ENCODE measurements at regions not wholly inside any gene's neighbourhood (a gene's known extent, or its start where the extent isn't known, plus 50 kb on each side); places are given as distances from the start of the nearest gene placed in this dataset.

- H3K4me3 ChIP-seq (ENCODE audit: low read depth in 1 of 3, low read length in 3 of 3), result no peak overlapping the region
- no peak overlapping the region for H3K27ac ChIP-seq (ENCODE audit: low read depth in 1 of 2, low read length in 2 of 2)
- WGBS, result 61% methylated on average over 5 of the region's 5 CpGs
- H3K36me3 ChIP-seq (ENCODE audit: control insufficient read depth in 4 of 4, insufficient read depth in 3 of 4, low read depth in 1 of 4, low read length in 3 of 4), result no peaks in the 10 kb centered on the region
- peaks cover 0 to 5% (median 1%) of the 10 kb centered on the region in 4 donors for H3K27me3 ChIP-seq (ENCODE audit: control insufficient read depth in 4 of 4, insufficient read depth in 4 of 4, low read length in 3 of 4)
- TF ChIP-seq RAD21 (IDR thresholded peaks at IDR 0.05) (no peak), GABPA (IDR thresholded peaks at IDR 0.05 in 1 of 2, conservative IDR thresholded peaks at IDR 0.05 in 1 of 2) (no peak), SP1 (IDR thresholded peaks at IDR 0.05) (no peak), MAX (IDR thresholded peaks at IDR 0.05) (no peak), TAF1 (conservative IDR thresholded peaks at IDR 0.05) (no peak), NR2F2 (IDR thresholded peaks at IDR 0.05) (no peak), JUND (IDR thresholded peaks at IDR 0.05) (no peak), EGR1 (IDR thresholded peaks at IDR 0.05; ENCODE audit: low read depth in 2 of 2) (no peak), RXRA (IDR thresholded peaks at IDR 0.05) (no peak)
- H3K4me1 ChIP-seq (ENCODE audit: control insufficient read depth in 4 of 4, insufficient read depth in 4 of 4, low read length in 3 of 4), result no peaks in the 10 kb centered on the region
- no peak overlapping the region for H3K9ac ChIP-seq (ENCODE audit: low read depth in 1 of 2, low read length in 2 of 2)
- peaks cover 0 to 8% (median 4%) of the 10 kb centered on the region in 4 donors for H3K9me3 ChIP-seq (ENCODE audit: control insufficient read depth in 4 of 4, low read length in 3 of 4)
- DNase-seq (ENCODE audit: low spot score), result no peak
Measured at GRCh38 chr6:90658497-90658896, 71.6 kb upstream of the MAP3K7 start.

DNA sequence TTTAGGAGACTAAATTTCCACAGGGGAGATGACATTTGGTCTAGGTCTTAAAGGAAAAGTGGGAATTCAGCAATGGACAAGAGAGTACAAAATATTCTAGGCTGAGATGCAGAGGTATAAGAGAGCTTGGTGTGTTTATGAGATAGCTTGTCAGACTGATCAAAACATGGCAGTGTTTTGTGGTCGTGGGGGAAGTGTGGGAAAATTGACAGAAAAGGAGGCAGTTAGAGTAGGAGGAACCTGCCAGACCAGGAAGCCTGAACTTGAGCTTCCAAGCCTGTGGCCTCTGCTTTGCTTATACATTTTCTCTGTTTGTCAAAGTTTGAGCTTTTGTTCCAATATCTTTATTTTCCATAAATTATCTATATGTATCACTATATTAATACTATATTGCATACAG is 69.5 kb upstream of the MAP3K7 start:
- no peak for DNase-seq (ENCODE audit: low spot score)
- Histone ChIP-seq H3K36me3 (ENCODE audit: control insufficient read depth in 4 of 4, insufficient read depth in 3 of 4, low read depth in 1 of 4, low read length in 3 of 4) (no peaks in the 10 kb centered on the region), H3K4me1 (ENCODE audit: control insufficient read depth in 4 of 4, insufficient read depth in 4 of 4, low read length in 3 of 4) (no peaks in the 10 kb centered on the region), H3K9ac (ENCODE audit: low read depth in 1 of 2, low read length in 2 of 2) (no peak overlapping the region), H3K4me3 (ENCODE audit: low read depth in 1 of 3, low read length in 3 of 3) (no peak overlapping the region), H3K27me3 (ENCODE audit: control insufficient read depth in 4 of 4, insufficient read depth in 4 of 4, low read length in 3 of 4) (peaks cover 0 to 5% (median 3%) of the 10 kb centered on the region in 4 donors), H3K27ac (ENCODE audit: low read depth in 1 of 2, low read length in 2 of 2) (no peak overlapping the region), H3K9me3 (ENCODE audit: control insufficient read depth in 4 of 4, low read length in 3 of 4) (no peaks in the 10 kb centered on the region)
- WGBS, result 37% methylated on average over 1 of the region's 1 CpG
- no peak for TF ChIP-seq NR2F2 (IDR thresholded peaks at IDR 0.05)
- TF ChIP-seq, protein P1, sequence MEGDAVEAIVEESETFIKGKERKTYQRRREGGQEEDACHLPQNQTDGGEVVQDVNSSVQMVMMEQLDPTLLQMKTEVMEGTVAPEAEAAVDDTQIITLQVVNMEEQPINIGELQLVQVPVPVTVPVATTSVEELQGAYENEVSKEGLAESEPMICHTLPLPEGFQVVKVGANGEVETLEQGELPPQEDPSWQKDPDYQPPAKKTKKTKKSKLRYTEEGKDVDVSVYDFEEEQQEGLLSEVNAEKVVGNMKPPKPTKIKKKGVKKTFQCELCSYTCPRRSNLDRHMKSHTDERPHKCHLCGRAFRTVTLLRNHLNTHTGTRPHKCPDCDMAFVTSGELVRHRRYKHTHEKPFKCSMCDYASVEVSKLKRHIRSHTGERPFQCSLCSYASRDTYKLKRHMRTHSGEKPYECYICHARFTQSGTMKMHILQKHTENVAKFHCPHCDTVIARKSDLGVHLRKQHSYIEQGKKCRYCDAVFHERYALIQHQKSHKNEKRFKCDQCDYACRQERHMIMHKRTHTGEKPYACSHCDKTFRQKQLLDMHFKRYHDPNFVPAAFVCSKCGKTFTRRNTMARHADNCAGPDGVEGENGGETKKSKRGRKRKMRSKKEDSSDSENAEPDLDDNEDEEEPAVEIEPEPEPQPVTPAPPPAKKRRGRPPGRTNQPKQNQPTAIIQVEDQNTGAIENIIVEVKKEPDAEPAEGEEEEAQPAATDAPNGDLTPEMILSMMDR (IDR thresholded peaks at IDR 0.05; ENCODE audit: low read depth, low read length, missing input control), result no peak
- TF ChIP-seq JUND (IDR thresholded peaks at IDR 0.05), result no peak
- TF ChIP-seq SP1 (IDR thresholded peaks at IDR 0.05), result no peak
- TF ChIP-seq HNF4A (conservative IDR thresholded peaks at IDR 0.05), result no peak
- no peak for TF ChIP-seq FOXA1 (IDR thresholded peaks at IDR 0.05)
- TF ChIP-seq, protein P2, sequence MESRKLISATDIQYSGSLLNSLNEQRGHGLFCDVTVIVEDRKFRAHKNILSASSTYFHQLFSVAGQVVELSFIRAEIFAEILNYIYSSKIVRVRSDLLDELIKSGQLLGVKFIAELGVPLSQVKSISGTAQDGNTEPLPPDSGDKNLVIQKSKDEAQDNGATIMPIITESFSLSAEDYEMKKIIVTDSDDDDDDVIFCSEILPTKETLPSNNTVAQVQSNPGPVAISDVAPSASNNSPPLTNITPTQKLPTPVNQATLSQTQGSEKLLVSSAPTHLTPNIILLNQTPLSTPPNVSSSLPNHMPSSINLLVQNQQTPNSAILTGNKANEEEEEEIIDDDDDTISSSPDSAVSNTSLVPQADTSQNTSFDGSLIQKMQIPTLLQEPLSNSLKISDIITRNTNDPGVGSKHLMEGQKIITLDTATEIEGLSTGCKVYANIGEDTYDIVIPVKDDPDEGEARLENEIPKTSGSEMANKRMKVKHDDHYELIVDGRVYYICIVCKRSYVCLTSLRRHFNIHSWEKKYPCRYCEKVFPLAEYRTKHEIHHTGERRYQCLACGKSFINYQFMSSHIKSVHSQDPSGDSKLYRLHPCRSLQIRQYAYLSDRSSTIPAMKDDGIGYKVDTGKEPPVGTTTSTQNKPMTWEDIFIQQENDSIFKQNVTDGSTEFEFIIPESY (IDR thresholded peaks at IDR 0.05), result no peak
- TF ChIP-seq HNF4G (IDR thresholded peaks at IDR 0.05), result no peak
- no peak for TF ChIP-seq GABPA (IDR thresholded peaks at IDR 0.05 in 1 of 2, conservative IDR thresholded peaks at IDR 0.05 in 1 of 2)
- no peak for TF ChIP-seq TAF1 (conservative IDR thresholded peaks at IDR 0.05)
- no peak for TF ChIP-seq RAD21 (IDR thresholded peaks at IDR 0.05)
- no peak for TF ChIP-seq REST (IDR thresholded peaks at IDR 0.05)
- no peak for TF ChIP-seq ATF3 (IDR thresholded peaks at IDR 0.05)
- TF ChIP-seq YY1 (IDR thresholded peaks at IDR 0.05), result no peak
- no peak for TF ChIP-seq RXRA (IDR thresholded peaks at IDR 0.05)
- no peak for TF ChIP-seq FOXA2 (IDR thresholded peaks at IDR 0.05)

Measured in liver (tissue), 8 donors.